ENCODE measurements at regions not wholly inside any gene's neighbourhood (a gene's known extent, or its start where the extent isn't known, plus 50 kb on each side); places are given as distances from the start of the nearest gene placed in this dataset.

DNA sequence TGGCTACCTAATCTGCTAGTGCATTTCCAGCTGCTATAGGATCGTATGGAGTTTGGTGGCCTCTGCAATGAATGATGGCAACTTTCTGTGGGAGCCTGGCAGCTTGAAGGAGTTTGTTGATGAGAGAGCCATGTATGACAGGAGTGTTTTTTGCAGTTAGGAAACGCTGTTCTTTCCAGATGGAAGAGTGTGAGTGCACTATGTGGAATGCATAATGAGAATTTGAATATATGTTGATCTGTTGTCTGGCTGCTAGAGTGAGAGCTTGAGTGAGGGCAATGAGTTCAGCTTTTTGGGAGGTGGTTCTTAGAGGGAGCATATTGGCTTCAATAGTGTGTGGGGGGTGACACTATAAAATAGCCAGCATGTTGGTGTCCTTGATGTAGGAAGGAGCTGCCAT is 51.0 kb upstream of the APOBEC4 start:
- DNase-seq (ENCODE audit: low spot score): no peak
- Histone ChIP-seq H4K8ac (ENCODE audit: low read depth, low read length) (no peak overlapping the region), H3K4me2 (ENCODE audit: insufficient read depth, low read length, poor library complexity, severe bottlenecking) (no peak overlapping the region), H3K27ac (replicated peaks; ENCODE audit: low read length) (no peak overlapping the region), H3K27me3 (ENCODE audit: control insufficient read depth in 3 of 3, insufficient read depth in 3 of 3, low read depth in 1 of 3, low read length in 3 of 3) (no peaks in the 10 kb centered on the region), H4K91ac (ENCODE audit: low read depth, low read length, poor library complexity) (no peak overlapping the region), H2AK5ac (ENCODE audit: low read depth, low read length) (no peak overlapping the region), H2BK5ac (ENCODE audit: low read length) (no peak overlapping the region), H3K9me3 (replicated peaks in 1 of 2; ENCODE audit: control insufficient read depth in 2 of 2, insufficient read depth in 1 of 2, low read depth in 1 of 2, low read length in 2 of 2) (no peaks in the 10 kb centered on the region), H3K4me3 (ENCODE audit: low read length in 2 of 2) (no peak overlapping the region), H3K9ac (ENCODE audit: low read depth, low read length, poor library complexity) (no peak overlapping the region), H3K79me1 (ENCODE audit: low read depth, low read length) (no peaks in the 10 kb centered on the region), H3K36me3 (replicated peaks in 1 of 2; ENCODE audit: control insufficient read depth in 2 of 2, insufficient read depth in 2 of 2, low read length in 2 of 2) (no peaks in the 10 kb centered on the region), H3K4ac (ENCODE audit: low read length) (no peak overlapping the region), H2BK12ac (ENCODE audit: low read length) (no peak overlapping the region), H3K4me1 (ENCODE audit: control insufficient read depth in 2 of 2, insufficient read depth in 1 of 2, low read depth in 1 of 2, low read length in 2 of 2) (peaks cover 0 to 5% of the 10 kb centered on the region in 2 donors), H3K18ac (ENCODE audit: low read length) (no peak overlapping the region), H3K23ac (ENCODE audit: low read depth, low read length, poor library complexity) (no peak overlapping the region), H2BK120ac (ENCODE audit: low read depth, low read length) (no peak overlapping the region), H2AFZ (ENCODE audit: low read length) (no peak overlapping the region), H3K14ac (ENCODE audit: low read length) (no peak overlapping the region), H2BK15ac (ENCODE audit: low read length) (no peak overlapping the region)
- WGBS, 2 donors (ENCODE audit: extremely low coverage in 2 of 2, insufficient read length in 2 of 2, insufficient replicate concordance in 1 of 2): no CpG with 5 or more reads among the region's 2 CpGs
